Heart left ventricle (tissue), 13 donors: ENCODE measurements at regions not wholly inside any gene's neighbourhood (a gene's known extent, or its start where the extent isn't known, plus 50 kb on each side); places are given as distances from the start of the nearest gene placed in this dataset.

ENCODE experiments used
- POLR2A ChIP-seq, 2 donors: fragments of 450-650 bp; IDR thresholded peaks; one replicate each; pipeline ENCODE4 v1.6.1; 2017; ENCODE audit warnings: antibody characterized with exemption in 2 of 2, mild to moderate bottlenecking in 2 of 2, moderate library complexity in 2 of 2
- TF ChIP-seq, protein P1 (sequence below), 12 donors: fragments of 200-600 bp; sonication (generic) in 4 of 12; IDR thresholded peaks; one replicate each; pipeline versions ENCODE4 v1.5.0 to v1.8.0; 2018 to 2022; ENCODE audit warnings: antibody characterized with exemption in 12 of 12, mild to moderate bottlenecking in 5 of 12
- donor health status: ischemic (EF 13 %, LVEDD 7.1; RV severe dilation, severe dysfunction).
- donor health status: DM: no; HTN: yes; CAD: no.
- donor health status: DM: no; HTN: no; CAD: no.
- donor health status: ischemic (EF 25% LVEDD 6.9; RV normal size, moderate dysfunction).
- donor health status: ischemic (EF 25% LVEDD 5.7; RV mildly dilated, moderate dysfunction).
- donor health status: ischemic (EF 35%, LVEDD 5.7; RV mildly dilated, moderate dysfunction).
- donor health status: nonischemic (EF 11% LVEDD 7.7; RV severe dilation, severe dysfunction).
- donor health status: DM: yes; HTN: yes; CAD: no.
- donor health status: PGD.
- donor health status: ischemic (EF 29% LVEDD 5.4; RV normal size, mild dysfunction).
- donor health status: nonischemic (EF 23%, LVEDD 6.1; RV moderate dilation, normal function).

- TF ChIP-seq, protein P1, sequence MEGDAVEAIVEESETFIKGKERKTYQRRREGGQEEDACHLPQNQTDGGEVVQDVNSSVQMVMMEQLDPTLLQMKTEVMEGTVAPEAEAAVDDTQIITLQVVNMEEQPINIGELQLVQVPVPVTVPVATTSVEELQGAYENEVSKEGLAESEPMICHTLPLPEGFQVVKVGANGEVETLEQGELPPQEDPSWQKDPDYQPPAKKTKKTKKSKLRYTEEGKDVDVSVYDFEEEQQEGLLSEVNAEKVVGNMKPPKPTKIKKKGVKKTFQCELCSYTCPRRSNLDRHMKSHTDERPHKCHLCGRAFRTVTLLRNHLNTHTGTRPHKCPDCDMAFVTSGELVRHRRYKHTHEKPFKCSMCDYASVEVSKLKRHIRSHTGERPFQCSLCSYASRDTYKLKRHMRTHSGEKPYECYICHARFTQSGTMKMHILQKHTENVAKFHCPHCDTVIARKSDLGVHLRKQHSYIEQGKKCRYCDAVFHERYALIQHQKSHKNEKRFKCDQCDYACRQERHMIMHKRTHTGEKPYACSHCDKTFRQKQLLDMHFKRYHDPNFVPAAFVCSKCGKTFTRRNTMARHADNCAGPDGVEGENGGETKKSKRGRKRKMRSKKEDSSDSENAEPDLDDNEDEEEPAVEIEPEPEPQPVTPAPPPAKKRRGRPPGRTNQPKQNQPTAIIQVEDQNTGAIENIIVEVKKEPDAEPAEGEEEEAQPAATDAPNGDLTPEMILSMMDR (IDR thresholded peaks at IDR 0.05): no peak
- TF ChIP-seq POLR2A (IDR thresholded peaks at IDR 0.05): no peak
These were observed 173.9 kb upstream of the ADAMTS9 start for GRCh38 chr3:64861684-64862083.
